GM20000 (cell line): ENCODE measurements at regions not wholly inside any gene's neighbourhood (a gene's known extent, or its start where the extent isn't known, plus 50 kb on each side); places are given as distances from the start of the nearest gene placed in this dataset.
"Not testable (repeated sequence)": the region's sequence is repeated elsewhere in the genome, so short reads cannot be mapped to it uniquely, and the experiment has no call there.

Experiments
- DNase-seq: peaks from one replicate; pipeline ENCODE4 v3.0.0; 2012; ENCODE audit warnings: low spot score
- CTCF ChIP-seq: IDR thresholded peaks from 2 replicates; pipeline ENCODE4 v1.5.1; 2012; ENCODE audit warnings: mild to moderate bottlenecking, control low read depth; ENCODE audit errors: extremely low read depth, missing control alignments

- no peak for DNase-seq
- no peak for TF ChIP-seq CTCF
Measured at GRCh38 chr11:70594031-70594430, 195.7 kb downstream of the CTTN start.

GRCh38 chr11:70594606-70595005 lies 196.3 kb downstream of the CTTN start:
- no peak for DNase-seq
- no peak for TF ChIP-seq CTCF

GRCh38 chr11:70595016-70595415 lies 196.7 kb downstream of the CTTN start:
- DNase-seq: no peak
- no peak for TF ChIP-seq CTCF

- no peak for DNase-seq
- no peak for TF ChIP-seq CTCF
Measured at GRCh38 chr11:70595452-70595851, 197.1 kb downstream of the CTTN start.

GRCh38 chr11:70596091-70596490 lies 197.8 kb downstream of the CTTN start:
- DNase-seq: no peak
- no peak for TF ChIP-seq CTCF

- no peak for TF ChIP-seq CTCF
- no peak for DNase-seq
Measured at GRCh38 chr11:70597006-70597555, 198.8 kb downstream of the CTTN start.

- DNase-seq: no peak
- TF ChIP-seq CTCF: no peak
Measured at GRCh38 chr11:70597751-70598625, 199.7 kb downstream of the CTTN start.

GRCh38 chr11:70600911-70601415 lies 202.6 kb downstream of the CTTN start:
- DNase-seq: not testable (repeated sequence)
